Omental fat pad (tissue), 3 donors: ENCODE measurements at regions not wholly inside any gene's neighbourhood (a gene's known extent, or its start where the extent isn't known, plus 50 kb on each side); places are given as distances from the start of the nearest gene placed in this dataset.
"Not testable (repeated sequence)": the region's sequence is repeated elsewhere in the genome, so short reads cannot be mapped to it uniquely, and the experiment has no call there.

ENCODE experiments used
- ATAC-seq: fragments of 150-250 bp; one replicate; pipeline ENCODE4 v1.9.1; 2016; ENCODE audit warnings: mild to moderate bottlenecking, moderate library complexity; ENCODE audit not compliant: low FRiP score
- DNase-seq: peaks from one replicate; pipeline ENCODE4 v3.0.0-alpha.2; 2019; ENCODE audit warnings: low spot score
- TF ChIP-seq, protein P1 (sequence below), 3 donors: fragments of 450-650 bp; IDR thresholded peaks; one replicate each; pipeline ENCODE4 v1.5.1; 2016 to 2017; ENCODE audit warnings: antibody characterized with exemption in 3 of 3, mild to moderate bottlenecking in 3 of 3, moderate library complexity in 2 of 3

DNA sequence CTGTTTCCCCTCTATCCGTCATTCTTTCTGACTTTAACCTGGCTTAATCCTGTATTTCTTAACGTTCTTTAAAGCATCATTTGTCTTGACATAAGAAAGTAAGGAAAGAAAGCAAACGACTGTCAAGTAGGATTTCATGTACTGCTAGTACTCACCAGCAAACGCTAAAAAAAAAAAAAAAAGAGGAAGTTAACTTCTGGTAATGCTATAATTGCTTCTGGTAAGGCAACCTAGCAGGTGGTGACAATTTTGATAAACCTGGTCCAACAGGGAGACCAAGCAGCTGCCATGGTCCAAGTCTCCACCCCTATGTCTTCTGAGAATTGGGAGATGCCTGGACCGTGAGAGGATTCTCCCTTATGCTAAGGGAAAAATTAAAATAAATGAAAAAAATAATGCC lies 306.6 kb downstream of the DAD1 start:
- DNase-seq (no peak), ATAC-seq (no peak)
- TF ChIP-seq, protein P1, sequence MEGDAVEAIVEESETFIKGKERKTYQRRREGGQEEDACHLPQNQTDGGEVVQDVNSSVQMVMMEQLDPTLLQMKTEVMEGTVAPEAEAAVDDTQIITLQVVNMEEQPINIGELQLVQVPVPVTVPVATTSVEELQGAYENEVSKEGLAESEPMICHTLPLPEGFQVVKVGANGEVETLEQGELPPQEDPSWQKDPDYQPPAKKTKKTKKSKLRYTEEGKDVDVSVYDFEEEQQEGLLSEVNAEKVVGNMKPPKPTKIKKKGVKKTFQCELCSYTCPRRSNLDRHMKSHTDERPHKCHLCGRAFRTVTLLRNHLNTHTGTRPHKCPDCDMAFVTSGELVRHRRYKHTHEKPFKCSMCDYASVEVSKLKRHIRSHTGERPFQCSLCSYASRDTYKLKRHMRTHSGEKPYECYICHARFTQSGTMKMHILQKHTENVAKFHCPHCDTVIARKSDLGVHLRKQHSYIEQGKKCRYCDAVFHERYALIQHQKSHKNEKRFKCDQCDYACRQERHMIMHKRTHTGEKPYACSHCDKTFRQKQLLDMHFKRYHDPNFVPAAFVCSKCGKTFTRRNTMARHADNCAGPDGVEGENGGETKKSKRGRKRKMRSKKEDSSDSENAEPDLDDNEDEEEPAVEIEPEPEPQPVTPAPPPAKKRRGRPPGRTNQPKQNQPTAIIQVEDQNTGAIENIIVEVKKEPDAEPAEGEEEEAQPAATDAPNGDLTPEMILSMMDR (IDR thresholded peaks at IDR 0.05): no peak

DNA sequence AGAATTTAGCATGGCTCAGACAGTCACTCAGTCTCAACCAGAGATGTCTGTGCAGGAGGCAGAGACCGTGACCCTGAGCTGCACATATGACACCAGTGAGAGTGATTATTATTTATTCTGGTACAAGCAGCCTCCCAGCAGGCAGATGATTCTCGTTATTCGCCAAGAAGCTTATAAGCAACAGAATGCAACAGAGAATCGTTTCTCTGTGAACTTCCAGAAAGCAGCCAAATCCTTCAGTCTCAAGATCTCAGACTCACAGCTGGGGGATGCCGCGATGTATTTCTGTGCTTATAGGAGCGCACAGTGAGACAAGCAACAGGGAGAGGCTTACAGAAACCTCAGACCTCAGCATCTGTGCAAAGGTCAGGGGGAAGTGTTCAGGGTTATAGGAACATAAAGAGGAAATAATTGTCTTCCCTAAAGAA lies 307.6 kb downstream of the DAD1 start:
- not testable (repeated sequence) for ATAC-seq

DNA sequence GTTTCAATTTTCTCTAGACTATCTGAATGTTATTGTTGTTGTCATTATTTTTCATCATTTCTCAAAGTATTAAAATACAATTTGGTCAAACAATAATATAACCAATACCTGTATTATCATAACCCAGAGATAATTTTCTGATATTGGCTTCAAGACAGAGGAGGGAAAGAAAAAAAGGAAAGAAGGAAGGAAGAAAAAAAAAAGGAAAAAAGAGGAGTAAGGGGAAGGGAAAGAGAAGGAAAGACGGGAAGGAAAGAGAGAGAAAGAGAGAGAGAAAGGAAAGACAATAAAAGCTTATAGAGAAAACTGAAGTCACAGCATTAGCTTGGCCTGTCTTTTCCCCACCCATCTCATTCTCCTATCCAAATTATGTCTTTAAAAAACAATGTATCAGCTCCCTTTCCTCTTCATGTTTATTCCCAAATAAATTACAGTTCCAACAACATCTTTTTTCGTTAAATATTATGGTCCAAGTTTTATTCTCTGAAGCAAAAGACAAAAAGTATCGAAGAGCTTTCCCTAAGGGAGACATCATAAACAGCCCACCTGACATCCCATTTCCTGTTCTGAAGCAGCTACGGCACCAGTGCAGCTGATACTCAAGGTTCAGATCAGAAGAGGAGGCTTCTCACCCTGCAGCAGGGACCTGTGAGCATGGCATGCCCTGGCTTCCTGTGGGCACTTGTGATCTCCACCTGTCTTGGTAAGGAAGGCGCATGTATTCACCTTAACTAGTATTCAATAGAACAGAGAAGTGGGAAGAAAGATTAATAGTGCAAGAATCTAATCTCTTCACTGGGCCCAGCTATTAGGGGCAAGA lies 308.3 kb downstream of the DAD1 start:
- no peak for DNase-seq
- no peak for ATAC-seq
- TF ChIP-seq, protein P1 (IDR thresholded peaks at IDR 0.05): no peak

More for the DNA sequence above, 307.6 kb downstream of the DAD1 start:
- DNase-seq: not testable (repeated sequence)

DNA sequence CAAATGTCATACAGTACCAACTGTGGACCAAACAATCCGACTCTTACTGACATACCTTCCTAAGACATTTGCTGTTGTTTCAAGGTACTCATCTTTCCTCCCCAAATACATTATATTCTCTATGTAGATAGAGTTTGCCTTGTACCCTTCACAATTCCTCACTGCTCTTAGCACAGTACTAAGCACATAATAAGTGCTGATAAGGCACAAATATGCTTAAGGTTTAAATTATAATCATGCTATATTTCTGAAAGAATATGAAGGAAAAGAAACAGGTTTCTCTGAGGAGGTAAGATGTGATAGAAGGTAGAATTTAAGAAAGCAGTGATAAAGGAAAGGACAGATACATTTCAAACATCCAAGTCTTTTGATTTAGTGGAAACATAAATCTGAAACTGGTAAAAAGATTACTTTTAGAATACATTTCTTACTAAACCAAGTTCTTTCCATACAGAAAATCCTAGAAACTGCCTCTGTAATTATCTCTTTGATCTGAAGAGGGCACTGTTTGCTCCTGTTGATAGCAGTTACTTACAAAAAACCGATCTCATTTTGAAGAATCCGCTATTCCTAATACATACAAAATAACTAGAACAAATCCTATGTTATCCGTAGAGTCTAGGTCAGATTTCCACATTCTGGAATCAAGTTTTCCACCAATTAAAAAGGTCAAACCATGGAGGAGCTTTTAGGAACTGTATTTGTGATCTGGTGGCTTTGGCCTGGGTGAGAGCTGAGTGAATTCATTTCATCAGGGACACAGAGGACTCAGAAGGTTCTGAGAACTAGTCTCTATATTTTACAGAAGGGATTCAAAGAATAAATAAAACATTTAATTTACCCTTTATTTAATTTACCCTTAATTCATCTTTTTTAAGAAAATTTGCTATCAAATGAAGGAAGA lies 311.9 kb downstream of the DAD1 start:
- ATAC-seq: no peak
- no peak for DNase-seq
- TF ChIP-seq, protein P1 (IDR thresholded peaks at IDR 0.05): no peak

DNA sequence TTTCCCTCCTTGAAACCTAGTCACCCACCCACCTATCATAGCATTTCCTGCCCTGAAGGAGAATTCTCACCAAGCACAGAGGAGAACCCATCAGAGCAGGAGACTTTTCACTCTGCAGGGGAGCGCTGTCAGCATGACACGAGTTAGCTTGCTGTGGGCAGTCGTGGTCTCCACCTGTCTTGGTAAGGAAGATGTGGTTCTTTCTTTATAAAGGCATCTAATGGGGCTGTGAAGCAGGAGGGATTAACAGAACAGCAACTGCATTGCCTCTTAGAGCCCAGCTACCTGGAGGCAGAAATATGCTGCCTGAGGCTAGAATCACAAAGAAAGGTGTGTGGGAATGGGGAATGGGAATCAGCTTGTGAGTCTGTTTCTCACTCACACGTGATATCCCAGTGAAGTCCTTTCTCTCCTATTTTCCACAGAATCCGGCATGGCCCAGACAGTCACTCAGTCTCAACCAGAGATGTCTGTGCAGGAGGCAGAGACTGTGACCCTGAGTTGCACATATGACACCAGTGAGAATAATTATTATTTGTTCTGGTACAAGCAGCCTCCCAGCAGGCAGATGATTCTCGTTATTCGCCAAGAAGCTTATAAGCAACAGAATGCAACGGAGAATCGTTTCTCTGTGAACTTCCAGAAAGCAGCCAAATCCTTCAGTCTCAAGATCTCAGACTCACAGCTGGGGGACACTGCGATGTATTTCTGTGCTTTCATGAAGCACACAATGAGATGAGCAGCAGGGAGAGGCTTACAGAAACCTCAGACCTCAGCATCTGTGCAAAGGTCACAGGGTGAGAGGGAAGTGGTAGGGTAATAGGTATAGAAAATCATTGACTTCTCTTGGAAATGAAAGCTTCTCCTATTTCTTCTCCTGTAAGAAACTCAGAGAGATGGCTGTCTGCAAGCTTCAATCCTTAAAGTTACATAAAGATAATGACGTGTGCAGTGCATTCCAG lies 316.9 kb downstream of the DAD1 start:
- DNase-seq (no peak), ATAC-seq (no peak)
- TF ChIP-seq, protein P1 (IDR thresholded peaks at IDR 0.05): no peak

DNA sequence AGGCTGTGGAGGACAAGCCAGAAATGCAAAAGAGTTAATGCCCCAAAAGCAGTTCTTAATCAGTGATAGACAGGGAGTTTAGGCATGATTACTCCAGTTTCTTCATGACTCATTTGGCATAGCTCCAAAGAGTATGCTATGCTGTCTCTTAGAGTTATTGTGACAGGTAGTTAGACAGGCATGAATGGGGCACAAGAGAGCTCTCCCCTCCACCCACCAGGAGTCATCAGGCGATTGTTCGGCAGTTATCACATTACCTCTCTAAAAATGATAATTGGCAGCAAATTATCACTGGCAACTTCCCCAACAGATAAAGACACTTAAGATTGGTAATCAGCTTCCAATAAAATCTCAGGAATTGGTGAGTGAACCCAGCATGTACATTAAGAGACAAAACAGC lies 320.1 kb downstream of the DAD1 start:
- DNase-seq: no peak
- peak; percentile 48 for ATAC-seq
- TF ChIP-seq, protein P1 (IDR thresholded peaks at IDR 0.05): no peak
